ENCODE measurements at regions not wholly inside any gene's neighbourhood (a gene's known extent, or its start where the extent isn't known, plus 50 kb on each side); places are given as distances from the start of the nearest gene placed in this dataset.

DNA sequence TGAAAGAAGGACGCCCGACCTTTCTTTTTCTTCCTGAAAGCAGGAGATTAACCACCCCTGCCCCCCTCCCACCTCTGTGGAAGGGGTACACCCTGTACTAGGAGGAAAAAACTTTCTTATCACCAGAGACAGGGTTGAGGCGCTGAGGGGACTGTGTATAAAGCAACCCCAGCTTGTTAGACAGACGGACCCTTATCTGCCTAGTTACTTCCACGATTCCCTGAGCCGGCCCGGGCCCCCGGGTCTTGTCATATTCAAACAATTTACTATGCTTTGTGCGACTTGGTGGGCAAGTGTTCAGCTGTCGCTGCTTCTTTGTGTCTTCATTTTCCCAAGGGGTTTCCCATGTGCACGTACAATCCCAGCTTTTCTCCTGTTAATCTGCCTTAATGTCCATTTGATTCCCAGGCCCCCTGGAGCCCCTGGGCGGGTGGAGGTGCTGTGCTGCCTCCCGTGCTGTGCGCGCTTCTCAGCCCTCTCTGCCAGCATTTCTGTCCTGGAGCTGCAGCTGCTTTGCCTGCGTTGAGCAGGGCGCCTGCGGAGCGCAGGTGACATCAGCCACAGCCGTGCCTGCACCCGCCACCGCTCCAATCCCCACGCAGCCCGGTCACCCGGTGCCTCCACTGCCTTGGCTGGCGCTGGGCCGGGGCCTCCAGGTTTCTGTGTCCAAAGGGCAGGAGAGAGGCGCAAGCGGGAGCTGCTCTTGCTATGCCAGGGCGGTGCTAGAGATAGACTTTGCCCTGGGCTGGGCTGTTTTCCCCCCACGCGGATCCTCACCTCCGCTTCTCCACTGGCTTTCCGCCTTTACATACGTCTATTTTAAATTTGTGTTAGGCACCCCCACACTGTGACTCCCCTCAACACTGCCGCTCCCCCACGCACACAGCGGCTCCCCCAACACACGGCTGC is 96.2 kb downstream of the TTLL2 start (continued):
- TF ChIP-seq, protein P1, sequence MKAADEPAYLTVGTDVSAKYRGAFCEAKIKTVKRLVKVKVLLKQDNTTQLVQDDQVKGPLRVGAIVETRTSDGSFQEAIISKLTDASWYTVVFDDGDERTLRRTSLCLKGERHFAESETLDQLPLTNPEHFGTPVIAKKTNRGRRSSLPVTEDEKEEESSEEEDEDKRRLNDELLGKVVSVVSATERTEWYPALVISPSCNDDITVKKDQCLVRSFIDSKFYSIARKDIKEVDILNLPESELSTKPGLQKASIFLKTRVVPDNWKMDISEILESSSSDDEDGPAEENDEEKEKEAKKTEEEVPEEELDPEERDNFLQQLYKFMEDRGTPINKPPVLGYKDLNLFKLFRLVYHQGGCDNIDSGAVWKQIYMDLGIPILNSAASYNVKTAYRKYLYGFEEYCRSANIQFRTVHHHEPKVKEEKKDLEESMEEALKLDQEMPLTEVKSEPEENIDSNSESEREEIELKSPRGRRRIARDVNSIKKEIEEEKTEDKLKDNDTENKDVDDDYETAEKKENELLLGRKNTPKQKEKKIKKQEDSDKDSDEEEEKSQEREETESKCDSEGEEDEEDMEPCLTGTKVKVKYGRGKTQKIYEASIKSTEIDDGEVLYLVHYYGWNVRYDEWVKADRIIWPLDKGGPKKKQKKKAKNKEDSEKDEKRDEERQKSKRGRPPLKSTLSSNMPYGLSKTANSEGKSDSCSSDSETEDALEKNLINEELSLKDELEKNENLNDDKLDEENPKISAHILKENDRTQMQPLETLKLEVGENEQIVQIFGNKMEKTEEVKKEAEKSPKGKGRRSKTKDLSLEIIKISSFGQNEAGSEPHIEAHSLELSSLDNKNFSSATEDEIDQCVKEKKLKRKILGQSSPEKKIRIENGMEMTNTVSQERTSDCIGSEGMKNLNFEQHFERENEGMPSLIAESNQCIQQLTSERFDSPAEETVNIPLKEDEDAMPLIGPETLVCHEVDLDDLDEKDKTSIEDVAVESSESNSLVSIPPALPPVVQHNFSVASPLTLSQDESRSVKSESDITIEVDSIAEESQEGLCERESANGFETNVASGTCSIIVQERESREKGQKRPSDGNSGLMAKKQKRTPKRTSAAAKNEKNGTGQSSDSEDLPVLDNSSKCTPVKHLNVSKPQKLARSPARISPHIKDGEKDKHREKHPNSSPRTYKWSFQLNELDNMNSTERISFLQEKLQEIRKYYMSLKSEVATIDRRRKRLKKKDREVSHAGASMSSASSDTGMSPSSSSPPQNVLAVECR (CRISPR knock-in tag; IDR thresholded peaks at IDR 0.05; ENCODE audit: borderline replicate concordance) = no peak; the same call in 1 of the 2 replicates
- no peak for TF ChIP-seq HOXA9 (CRISPR knock-in tag; IDR thresholded peaks at IDR 0.05; ENCODE audit: borderline replicate concordance)
- peak; percentile 69 for TF ChIP-seq DR1 (CRISPR knock-in tag; IDR thresholded peaks at IDR 0.05)
- TF ChIP-seq JARID2 (CRISPR knock-in tag; IDR thresholded peaks at IDR 0.05; ENCODE audit: insufficient replicate concordance) = peak; percentile 60
- 0 out of 2 replicates have a peak, but pooled peaks have one; percentile 28 for TF ChIP-seq CC2D1A (CRISPR knock-in tag; IDR thresholded peaks at IDR 0.05)
- no peak for TF ChIP-seq ZFP1 (CRISPR knock-in tag; IDR thresholded peaks at IDR 0.05)
- TF ChIP-seq, protein P2, sequence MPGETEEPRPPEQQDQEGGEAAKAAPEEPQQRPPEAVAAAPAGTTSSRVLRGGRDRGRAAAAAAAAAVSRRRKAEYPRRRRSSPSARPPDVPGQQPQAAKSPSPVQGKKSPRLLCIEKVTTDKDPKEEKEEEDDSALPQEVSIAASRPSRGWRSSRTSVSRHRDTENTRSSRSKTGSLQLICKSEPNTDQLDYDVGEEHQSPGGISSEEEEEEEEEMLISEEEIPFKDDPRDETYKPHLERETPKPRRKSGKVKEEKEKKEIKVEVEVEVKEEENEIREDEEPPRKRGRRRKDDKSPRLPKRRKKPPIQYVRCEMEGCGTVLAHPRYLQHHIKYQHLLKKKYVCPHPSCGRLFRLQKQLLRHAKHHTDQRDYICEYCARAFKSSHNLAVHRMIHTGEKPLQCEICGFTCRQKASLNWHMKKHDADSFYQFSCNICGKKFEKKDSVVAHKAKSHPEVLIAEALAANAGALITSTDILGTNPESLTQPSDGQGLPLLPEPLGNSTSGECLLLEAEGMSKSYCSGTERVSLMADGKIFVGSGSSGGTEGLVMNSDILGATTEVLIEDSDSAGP (CRISPR knock-in tag; IDR thresholded peaks at IDR 0.05; ENCODE audit: borderline replicate concordance) = peak; percentile 85
- TF ChIP-seq KDM4B (CRISPR knock-in tag; IDR thresholded peaks at IDR 0.05) = no peak
- no peak for TF ChIP-seq ZNF260 (CRISPR knock-in tag; IDR thresholded peaks at IDR 0.05; ENCODE audit: borderline replicate concordance, low read depth)
- TF ChIP-seq FOXC1 (CRISPR knock-in tag; IDR thresholded peaks at IDR 0.05; ENCODE audit: borderline replicate concordance) = no peak
- TF ChIP-seq, protein P3, sequence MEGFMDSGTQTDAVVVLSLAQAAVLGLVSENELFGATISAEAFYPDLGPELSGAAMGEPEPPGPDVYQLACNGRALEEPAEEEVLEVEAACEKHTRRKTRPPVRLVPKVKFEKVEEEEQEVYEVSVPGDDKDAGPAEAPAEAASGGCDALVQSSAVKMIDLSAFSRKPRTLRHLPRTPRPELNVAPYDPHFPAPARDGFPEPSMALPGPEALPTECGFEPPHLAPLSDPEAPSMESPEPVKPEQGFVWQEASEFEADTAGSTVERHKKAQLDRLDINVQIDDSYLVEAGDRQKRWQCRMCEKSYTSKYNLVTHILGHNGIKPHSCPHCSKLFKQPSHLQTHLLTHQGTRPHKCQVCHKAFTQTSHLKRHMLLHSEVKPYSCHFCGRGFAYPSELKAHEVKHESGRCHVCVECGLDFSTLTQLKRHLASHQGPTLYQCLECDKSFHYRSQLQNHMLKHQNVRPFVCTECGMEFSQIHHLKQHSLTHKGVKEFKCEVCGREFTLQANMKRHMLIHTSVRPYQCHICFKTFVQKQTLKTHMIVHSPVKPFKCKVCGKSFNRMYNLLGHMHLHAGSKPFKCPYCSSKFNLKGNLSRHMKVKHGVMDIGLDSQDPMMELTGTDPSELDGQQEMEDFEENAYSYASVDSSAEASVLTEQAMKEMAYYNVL (CRISPR knock-in tag; IDR thresholded peaks at IDR 0.05; ENCODE audit: borderline replicate concordance) = peak; percentile 34; the same call in 1 of the 2 replicates
- no peak for TF ChIP-seq PRMT3 (CRISPR knock-in tag; IDR thresholded peaks at IDR 0.05; ENCODE audit: borderline replicate concordance, low read depth)
- no peak for TF ChIP-seq FOXA1 (IDR thresholded peaks at IDR 0.05)
- 0 out of 2 replicates have a peak, but pooled peaks have one; percentile 20 for TF ChIP-seq FOXA1 (CRISPR knock-in tag; IDR thresholded peaks at IDR 0.05)
- peak; percentile 85 for TF ChIP-seq MXD4 (CRISPR knock-in tag; IDR thresholded peaks at IDR 0.05)
- TF ChIP-seq KLF12 (CRISPR knock-in tag; IDR thresholded peaks at IDR 0.05; ENCODE audit: borderline replicate concordance) = peak; percentile 60; the same call in 1 of the 2 replicates
- TF ChIP-seq, protein P4, sequence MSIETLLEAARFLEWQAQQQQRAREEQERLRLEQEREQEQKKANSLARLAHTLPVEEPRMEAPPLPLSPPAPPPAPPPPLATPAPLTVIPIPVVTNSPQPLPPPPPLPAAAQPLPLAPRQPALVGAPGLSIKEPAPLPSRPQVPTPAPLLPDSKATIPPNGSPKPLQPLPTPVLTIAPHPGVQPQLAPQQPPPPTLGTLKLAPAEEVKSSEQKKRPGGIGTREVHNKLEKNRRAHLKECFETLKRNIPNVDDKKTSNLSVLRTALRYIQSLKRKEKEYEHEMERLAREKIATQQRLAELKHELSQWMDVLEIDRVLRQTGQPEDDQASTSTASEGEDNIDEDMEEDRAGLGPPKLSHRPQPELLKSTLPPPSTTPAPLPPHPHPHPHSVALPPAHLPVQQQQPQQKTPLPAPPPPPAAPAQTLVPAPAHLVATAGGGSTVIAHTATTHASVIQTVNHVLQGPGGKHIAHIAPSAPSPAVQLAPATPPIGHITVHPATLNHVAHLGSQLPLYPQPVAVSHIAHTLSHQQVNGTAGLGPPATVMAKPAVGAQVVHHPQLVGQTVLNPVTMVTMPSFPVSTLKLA (IDR thresholded peaks at IDR 0.05) = no peak
- TF ChIP-seq ZBTB20 (CRISPR knock-in tag; IDR thresholded peaks at IDR 0.05; ENCODE audit: borderline replicate concordance, low read depth) = peak; percentile 83; the same call in 1 of the 2 replicates
